ENCODE measurements at regions not wholly inside any gene's neighbourhood (a gene's known extent, or its start where the extent isn't known, plus 50 kb on each side); places are given as distances from the start of the nearest gene placed in this dataset.

DNA sequence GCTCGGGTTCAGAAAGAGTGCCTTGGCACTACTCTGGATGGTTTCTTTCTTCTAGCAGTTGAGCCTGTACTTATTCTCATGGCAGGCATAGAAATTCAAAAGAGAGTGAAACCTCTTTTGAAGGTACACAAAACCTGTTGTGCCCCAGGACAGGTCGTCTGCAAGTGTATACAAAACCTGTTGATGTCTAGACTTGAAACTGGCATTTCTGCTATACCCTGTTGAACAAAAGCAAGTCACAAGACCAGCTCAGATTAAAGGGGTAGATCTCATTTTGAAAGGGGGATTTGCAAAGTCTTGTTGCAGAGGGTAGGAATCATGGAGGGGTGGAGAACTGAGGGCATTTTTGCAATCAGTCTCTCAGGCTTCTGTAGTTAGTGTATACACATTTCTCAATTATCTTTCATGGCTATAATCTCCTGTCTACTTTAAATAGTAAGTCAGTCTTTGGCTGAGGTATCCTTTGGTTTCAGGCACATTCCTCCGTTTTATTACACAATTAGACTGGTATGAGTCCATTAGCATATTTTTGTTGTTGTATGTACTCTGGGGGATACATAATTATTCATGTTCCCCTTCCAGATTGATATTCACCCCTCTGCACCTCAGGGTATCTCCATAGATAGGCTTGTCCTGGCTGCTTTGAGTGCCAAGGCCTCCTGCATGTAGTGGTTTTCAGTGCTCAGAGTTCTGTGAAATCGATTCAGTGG, 251.4 kb downstream of the DTHD1 start:
- no peaks in the 10 kb centered on the region for H3K36me3 ChIP-seq (ENCODE audit: control insufficient read depth in 1 of 2, insufficient read depth in 2 of 2, low read depth in 1 of 2, low read length in 2 of 2)
- no peak overlapping the region for H4K8ac ChIP-seq (ENCODE audit: low read length)
- no peak overlapping the region for H3K23ac ChIP-seq (ENCODE audit: low read length in 2 of 2)
- 62% methylated on average over 3 of the region's 4 CpGs for WGBS
- no peak overlapping the region for H2AK5ac ChIP-seq (ENCODE audit: low read length, severe bottlenecking)
- H2BK120ac ChIP-seq (ENCODE audit: low read depth, low read length) = no peak overlapping the region
- no peak overlapping the region for H2BK15ac ChIP-seq (ENCODE audit: low read depth, poor library complexity, severe bottlenecking)
- no peak overlapping the region for H3K14ac ChIP-seq (ENCODE audit: low read length in 2 of 2)
- no peaks in the 10 kb centered on the region for H3K27me3 ChIP-seq (ENCODE audit: control insufficient read depth in 1 of 2, insufficient read depth in 1 of 2, low read length in 2 of 2)
- H3K4me1 ChIP-seq (ENCODE audit: control insufficient read depth, insufficient read depth, low read depth, low read length) = no peaks in the 10 kb centered on the region
- no peak overlapping the region for H2BK12ac ChIP-seq (ENCODE audit: low read length in 2 of 2)
- peaks cover 19% of the 10 kb centered on the region for H3K9me3 ChIP-seq (ENCODE audit: control insufficient read depth, low read length)
- no peak overlapping the region for H3K4me2 ChIP-seq (ENCODE audit: low read length, poor library complexity, severe bottlenecking)
- H3K27ac ChIP-seq (ENCODE audit: low read length, poor library complexity, severe bottlenecking) = no peak overlapping the region
- H3K18ac ChIP-seq (ENCODE audit: low read depth in 1 of 2, low read length in 2 of 2) = no peak overlapping the region
- no peak overlapping the region for H3K4me3 ChIP-seq (ENCODE audit: insufficient read depth in 1 of 2, low read depth in 1 of 2, low read length in 2 of 2)
- no peak for DNase-seq
- H4K91ac ChIP-seq (ENCODE audit: low read length) = no peak overlapping the region
- no peaks in the 10 kb centered on the region for H3K79me1 ChIP-seq (replicated peaks; ENCODE audit: low read length, poor library complexity, severe bottlenecking)
- no peak overlapping the region for H2AFZ ChIP-seq (ENCODE audit: low read depth, low read length)
- no peak overlapping the region for H2BK5ac ChIP-seq (ENCODE audit: low read depth, low read length, poor library complexity, severe bottlenecking)
- H3K4ac ChIP-seq (ENCODE audit: low read depth in 1 of 2, low read length in 2 of 2) = no peak overlapping the region
- H3K9ac ChIP-seq (ENCODE audit: low read length) = no peak overlapping the region

- Histone ChIP-seq H2AK5ac (ENCODE audit: low read length, severe bottlenecking) (no peak overlapping the region), H2BK5ac (ENCODE audit: low read depth, low read length, poor library complexity, severe bottlenecking) (no peak overlapping the region), H3K4ac (ENCODE audit: low read depth in 1 of 2, low read length in 2 of 2) (no peak overlapping the region), H3K36me3 (ENCODE audit: control insufficient read depth in 1 of 2, insufficient read depth in 2 of 2, low read depth in 1 of 2, low read length in 2 of 2) (no peaks in the 10 kb centered on the region), H3K27me3 (ENCODE audit: control insufficient read depth in 1 of 2, insufficient read depth in 1 of 2, low read length in 2 of 2) (no peaks in the 10 kb centered on the region), H3K4me3 (ENCODE audit: insufficient read depth in 1 of 2, low read depth in 1 of 2, low read length in 2 of 2) (no peak overlapping the region), H4K91ac (ENCODE audit: low read length) (no peak overlapping the region), H2BK120ac (ENCODE audit: low read depth, low read length) (no peak overlapping the region), H3K18ac (ENCODE audit: low read depth in 1 of 2, low read length in 2 of 2) (no peak overlapping the region), H3K79me1 (replicated peaks; ENCODE audit: low read length, poor library complexity, severe bottlenecking) (no peaks in the 10 kb centered on the region), H3K4me2 (ENCODE audit: low read length, poor library complexity, severe bottlenecking) (no peak overlapping the region), H2BK15ac (ENCODE audit: low read depth, poor library complexity, severe bottlenecking) (no peak overlapping the region), H3K14ac (ENCODE audit: low read length in 2 of 2) (no peak overlapping the region), H3K4me1 (ENCODE audit: control insufficient read depth, insufficient read depth, low read depth, low read length) (no peaks in the 10 kb centered on the region), H3K9ac (ENCODE audit: low read length) (no peak overlapping the region), H4K8ac (ENCODE audit: low read length) (no peak overlapping the region), H2BK12ac (ENCODE audit: low read length in 2 of 2) (no peak overlapping the region), H2AFZ (ENCODE audit: low read depth, low read length) (no peak overlapping the region), H3K23ac (ENCODE audit: low read length in 2 of 2) (no peak overlapping the region), H3K27ac (ENCODE audit: low read length, poor library complexity, severe bottlenecking) (no peak overlapping the region), H3K9me3 (ENCODE audit: control insufficient read depth, low read length) (peaks cover 12% of the 10 kb centered on the region)
- no peak for DNase-seq
- WGBS = 68% methylated on average over 1 of the region's 1 CpG
Observed at GRCh38 chr4:36533944-36534343, 252.5 kb downstream of the DTHD1 start.

- no peak overlapping the region for H2AFZ ChIP-seq (ENCODE audit: low read depth, low read length)
- WGBS = no CpG with 5 or more reads among the region's 1 CpG
Observed at GRCh38 chr4:36547383-36547782, 266.0 kb downstream of the DTHD1 start.

GRCh38 chr4:36549252-36549651, 267.8 kb downstream of the DTHD1 start:
- Histone ChIP-seq H3K36me3 (ENCODE audit: control insufficient read depth in 1 of 2, insufficient read depth in 2 of 2, low read depth in 1 of 2, low read length in 2 of 2) (no peaks in the 10 kb centered on the region), H2BK5ac (ENCODE audit: low read depth, low read length, poor library complexity, severe bottlenecking) (no peak overlapping the region), H2AFZ (ENCODE audit: low read depth, low read length) (no peak overlapping the region), H3K4me3 (ENCODE audit: insufficient read depth in 1 of 2, low read depth in 1 of 2, low read length in 2 of 2) (no peak overlapping the region), H3K14ac (ENCODE audit: low read length in 2 of 2) (no peak overlapping the region), H3K4ac (ENCODE audit: low read depth in 1 of 2, low read length in 2 of 2) (no peak overlapping the region), H3K4me2 (ENCODE audit: low read length, poor library complexity, severe bottlenecking) (no peak overlapping the region), H3K18ac (ENCODE audit: low read depth in 1 of 2, low read length in 2 of 2) (no peak overlapping the region), H3K4me1 (ENCODE audit: control insufficient read depth, insufficient read depth, low read depth, low read length) (no peaks in the 10 kb centered on the region), H4K8ac (ENCODE audit: low read length) (no peak overlapping the region), H3K79me1 (replicated peaks; ENCODE audit: low read length, poor library complexity, severe bottlenecking) (no peaks in the 10 kb centered on the region), H3K9ac (ENCODE audit: low read length) (no peak overlapping the region), H2BK12ac (ENCODE audit: low read length in 2 of 2) (no peak overlapping the region), H3K27me3 (ENCODE audit: control insufficient read depth in 1 of 2, insufficient read depth in 1 of 2, low read length in 2 of 2) (no peaks in the 10 kb centered on the region), H3K9me3 (ENCODE audit: control insufficient read depth, low read length) (peaks cover 2% of the 10 kb centered on the region), H2AK5ac (ENCODE audit: low read length, severe bottlenecking) (no peak overlapping the region), H2BK15ac (ENCODE audit: low read depth, poor library complexity, severe bottlenecking) (no peak overlapping the region), H3K23ac (ENCODE audit: low read length in 2 of 2) (no peak overlapping the region), H3K27ac (ENCODE audit: low read length, poor library complexity, severe bottlenecking) (no peak overlapping the region), H4K91ac (ENCODE audit: low read length) (no peak overlapping the region), H2BK120ac (ENCODE audit: low read depth, low read length) (no peak overlapping the region)
- DNase-seq = no peak
- WGBS = 100% methylated on average over 1 of the region's 3 CpGs

More at GRCh38 chr4:36547383-36547782, 266.0 kb downstream of the DTHD1 start:
- no peak overlapping the region for H3K27ac ChIP-seq (ENCODE audit: low read length, poor library complexity, severe bottlenecking)
- no peaks in the 10 kb centered on the region for H3K36me3 ChIP-seq (ENCODE audit: control insufficient read depth in 1 of 2, insufficient read depth in 2 of 2, low read depth in 1 of 2, low read length in 2 of 2)
- DNase-seq = no peak
- H3K23ac ChIP-seq (ENCODE audit: low read length in 2 of 2) = no peak overlapping the region
- no peak overlapping the region for H2AK5ac ChIP-seq (ENCODE audit: low read length, severe bottlenecking)
- no peak overlapping the region for H2BK12ac ChIP-seq (ENCODE audit: low read length in 2 of 2)
- H2BK15ac ChIP-seq (ENCODE audit: low read depth, poor library complexity, severe bottlenecking) = no peak overlapping the region
- H3K4me3 ChIP-seq (ENCODE audit: insufficient read depth in 1 of 2, low read depth in 1 of 2, low read length in 2 of 2) = no peak overlapping the region
- no peak overlapping the region for H3K18ac ChIP-seq (ENCODE audit: low read depth in 1 of 2, low read length in 2 of 2)
- no peak overlapping the region for H3K4ac ChIP-seq (ENCODE audit: low read depth in 1 of 2, low read length in 2 of 2)
- H4K91ac ChIP-seq (ENCODE audit: low read length) = no peak overlapping the region
- no peak overlapping the region for H3K14ac ChIP-seq (ENCODE audit: low read length in 2 of 2)
- no peaks in the 10 kb centered on the region for H3K79me1 ChIP-seq (replicated peaks; ENCODE audit: low read length, poor library complexity, severe bottlenecking)
- H3K27me3 ChIP-seq (ENCODE audit: control insufficient read depth in 1 of 2, insufficient read depth in 1 of 2, low read length in 2 of 2) = no peaks in the 10 kb centered on the region
- H3K9me3 ChIP-seq (ENCODE audit: control insufficient read depth, low read length) = no peaks in the 10 kb centered on the region
- no peak overlapping the region for H3K4me2 ChIP-seq (ENCODE audit: low read length, poor library complexity, severe bottlenecking)
- no peak overlapping the region for H4K8ac ChIP-seq (ENCODE audit: low read length)
- H2BK5ac ChIP-seq (ENCODE audit: low read depth, low read length, poor library complexity, severe bottlenecking) = no peak overlapping the region
- no peaks in the 10 kb centered on the region for H3K4me1 ChIP-seq (ENCODE audit: control insufficient read depth, insufficient read depth, low read depth, low read length)
- no peak overlapping the region for H2BK120ac ChIP-seq (ENCODE audit: low read depth, low read length)
- no peak overlapping the region for H3K9ac ChIP-seq (ENCODE audit: low read length)

Measured in mesenchymal stem cell (in vitro differentiated cells and primary cell).